ENCODE measurements at regions not wholly inside any gene's neighbourhood (a gene's known extent, or its start where the extent isn't known, plus 50 kb on each side); places are given as distances from the start of the nearest gene placed in this dataset.

DNA sequence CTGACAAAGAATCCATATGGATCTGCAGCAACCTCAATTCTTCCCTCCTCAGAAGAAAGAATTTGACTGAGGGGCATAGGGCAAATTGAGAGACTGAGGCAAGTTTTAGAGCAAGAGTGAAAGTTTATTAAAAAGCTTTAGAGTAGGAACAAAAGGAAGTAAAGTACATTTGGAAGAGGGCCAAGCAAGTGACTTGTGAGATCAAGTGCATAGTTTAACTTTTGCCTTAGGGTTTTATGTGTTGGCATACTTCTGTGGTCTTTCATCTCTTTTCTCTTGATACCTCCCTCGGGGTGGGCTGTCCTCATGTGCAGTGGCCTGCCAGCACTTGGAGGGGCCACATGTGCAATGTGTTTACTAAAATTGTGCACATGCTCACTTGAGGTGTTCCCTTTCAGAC is 98.0 kb upstream of the MAGEB16 start:
- intact Hi-C loops (cut with DNase I), result no loop called here
- H3K36me3 ChIP-seq (ENCODE audit: control insufficient read depth in 2 of 3, insufficient read depth in 3 of 3, low read length in 3 of 3), result no peaks in the 10 kb centered on the region
- H3K27me3 ChIP-seq (ENCODE audit: control insufficient read depth, insufficient read depth, low read length), result no peaks in the 10 kb centered on the region
- peak; percentile 37 for FAIRE-seq
- no peak overlapping the region for H3K9ac ChIP-seq (ENCODE audit: low read length in 3 of 3)
- no peak overlapping the region for H3K4me3 ChIP-seq (ENCODE audit: low read length in 3 of 3)
- TF ChIP-seq CTCF (IDR thresholded peaks at IDR 0.05; ENCODE audit: borderline replicate concordance, extremely low read depth, insufficient read depth), result no peak
- no peaks in the 10 kb centered on the region for H3K4me1 ChIP-seq (ENCODE audit: control insufficient read depth in 2 of 3, insufficient read depth in 2 of 3, low read depth in 1 of 3, low read length in 3 of 3)
- peak in 2 of 5 donors; percentile 3 to 13 for DNase-seq
- H3K9me3 ChIP-seq (ENCODE audit: control insufficient read depth in 2 of 3, insufficient read depth in 1 of 3, low read length in 3 of 3), result no peaks in the 10 kb centered on the region
- H3K27ac ChIP-seq (ENCODE audit: low read depth in 2 of 2, low read length in 2 of 2), result no peak overlapping the region

- Histone ChIP-seq H3K36me3 (ENCODE audit: control insufficient read depth in 2 of 3, insufficient read depth in 3 of 3, low read length in 3 of 3) (no peaks in the 10 kb centered on the region), H3K4me3 (ENCODE audit: low read length in 3 of 3) (no peak overlapping the region), H3K4me1 (ENCODE audit: control insufficient read depth in 2 of 3, insufficient read depth in 2 of 3, low read depth in 1 of 3, low read length in 3 of 3) (no peaks in the 10 kb centered on the region), H3K27ac (ENCODE audit: low read depth in 2 of 2, low read length in 2 of 2) (no peak overlapping the region), H3K27me3 (ENCODE audit: control insufficient read depth, insufficient read depth, low read length) (no peaks in the 10 kb centered on the region), H3K9ac (ENCODE audit: low read length in 3 of 3) (no peak overlapping the region), H3K9me3 (ENCODE audit: control insufficient read depth in 2 of 3, insufficient read depth in 1 of 3, low read length in 3 of 3) (no peaks in the 10 kb centered on the region)
- FAIRE-seq, result no peak
- TF ChIP-seq CTCF (IDR thresholded peaks at IDR 0.05; ENCODE audit: borderline replicate concordance, extremely low read depth, insufficient read depth), result no peak
- intact Hi-C loops (cut with DNase I), result no loop called here
- peak in 1 of 5 donors; percentile 0 for DNase-seq
Observed at GRCh38 chrX:35711281-35711680, 86.9 kb upstream of the MAGEB16 start.

- Histone ChIP-seq H3K4me1 (ENCODE audit: control insufficient read depth in 2 of 3, insufficient read depth in 2 of 3, low read depth in 1 of 3, low read length in 3 of 3) (no peaks in the 10 kb centered on the region), H3K27ac (ENCODE audit: low read depth in 2 of 2, low read length in 2 of 2) (no peak overlapping the region), H3K9me3 (ENCODE audit: control insufficient read depth in 2 of 3, insufficient read depth in 1 of 3, low read length in 3 of 3) (no peaks in the 10 kb centered on the region), H3K9ac (ENCODE audit: low read length in 3 of 3) (no peak overlapping the region), H3K36me3 (ENCODE audit: control insufficient read depth in 2 of 3, insufficient read depth in 3 of 3, low read length in 3 of 3) (no peaks in the 10 kb centered on the region), H3K27me3 (ENCODE audit: control insufficient read depth, insufficient read depth, low read length) (no peaks in the 10 kb centered on the region), H3K4me3 (ENCODE audit: low read length in 3 of 3) (no peak overlapping the region)
- DNase-seq (no peak), FAIRE-seq (no peak)
- intact Hi-C loops (cut with DNase I), result no loop called here
- TF ChIP-seq CTCF (IDR thresholded peaks at IDR 0.05; ENCODE audit: borderline replicate concordance, extremely low read depth, insufficient read depth), result no peak
Observed at GRCh38 chrX:35722128-35722527, 76.0 kb upstream of the MAGEB16 start.

DNA sequence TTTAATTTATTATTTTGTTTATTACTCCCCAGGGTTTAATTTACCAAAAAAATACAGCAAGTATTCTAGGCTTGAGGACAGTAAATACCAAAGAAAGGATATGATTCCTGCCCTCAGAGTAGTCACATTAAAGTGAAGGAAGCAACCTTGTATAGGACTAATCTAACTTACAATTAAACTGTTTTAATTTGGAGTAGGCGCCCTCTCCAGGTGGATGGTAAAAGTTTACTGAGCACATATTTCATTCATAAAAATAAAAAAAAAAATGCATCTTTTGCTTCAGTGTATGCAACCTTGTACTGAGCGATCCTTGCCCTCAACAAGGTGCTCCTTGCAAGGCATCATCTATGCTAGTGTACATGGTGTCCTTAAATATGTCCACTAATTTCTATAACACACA is 72.0 kb upstream of the MAGEB16 start:
- intact Hi-C loops (cut with DNase I), result no loop called here
- Histone ChIP-seq H3K27me3 (ENCODE audit: control insufficient read depth, insufficient read depth, low read length) (no peaks in the 10 kb centered on the region), H3K36me3 (ENCODE audit: control insufficient read depth in 2 of 3, insufficient read depth in 3 of 3, low read length in 3 of 3) (no peaks in the 10 kb centered on the region), H3K27ac (ENCODE audit: low read depth in 2 of 2, low read length in 2 of 2) (no peak overlapping the region), H3K9ac (ENCODE audit: low read length in 3 of 3) (no peak overlapping the region), H3K4me1 (ENCODE audit: control insufficient read depth in 2 of 3, insufficient read depth in 2 of 3, low read depth in 1 of 3, low read length in 3 of 3) (no peaks in the 10 kb centered on the region), H3K4me3 (ENCODE audit: low read length in 3 of 3) (no peak overlapping the region), H3K9me3 (ENCODE audit: control insufficient read depth in 2 of 3, insufficient read depth in 1 of 3, low read length in 3 of 3) (no peaks in the 10 kb centered on the region)
- TF ChIP-seq CTCF (IDR thresholded peaks at IDR 0.05; ENCODE audit: borderline replicate concordance, extremely low read depth, insufficient read depth), result peak; percentile 11
- DNase-seq (peak in 1 of 5 donors; percentile 9), FAIRE-seq (peak; percentile 55)
